CD14-positive monocyte (primary cell): ENCODE measurements at regions not wholly inside any gene's neighbourhood (a gene's known extent, or its start where the extent isn't known, plus 50 kb on each side); places are given as distances from the start of the nearest gene placed in this dataset.

Source experiments
- DNase-seq, 3 donors: peaks; one replicate each; pipeline ENCODE4 v3.0.0-alpha.2; 2011 to 2022
- H2AFZ ChIP-seq: 2 replicates; pipeline ENCODE4 v1.6.0; 2012; ENCODE audit warnings: mild to moderate bottlenecking, low read depth, low read length, inconsistent platforms; ENCODE audit not compliant: insufficient read depth, poor library complexity, severe bottlenecking
- H3K27ac ChIP-seq, 2 donors: 1 replicate in 1 of 2; 2 replicates in 1 of 2; pipeline ENCODE4 v1.5.1; 2012 to 2013; ENCODE audit warnings: low read length in 2 of 2, control low read depth in 1 of 2, inconsistent platforms in 1 of 2, low read depth in 1 of 2, mild to moderate bottlenecking in 1 of 2
- H3K27me3 ChIP-seq, 2 donors: one replicate each; pipeline versions ENCODE4 v1.6.0 to v1.6.1; 2011 to 2013; ENCODE audit warnings: low read length in 2 of 2; ENCODE audit not compliant: control insufficient read depth in 2 of 2, insufficient read depth in 2 of 2
- H3K36me3 ChIP-seq, 2 donors: replicated peaks in 1 of 2; 1 replicate in 1 of 2; 2 replicates in 1 of 2; pipeline versions ENCODE4 v1.5.1 to v1.6.1; 2012 to 2013; ENCODE audit warnings: low read length in 2 of 2, control low read depth in 1 of 2, inconsistent platforms in 1 of 2, mild to moderate bottlenecking in 1 of 2; ENCODE audit not compliant: insufficient read depth in 2 of 2, control insufficient read depth in 1 of 2
- H3K4me1 ChIP-seq, 2 donors: 1 replicate in 1 of 2; 2 replicates in 1 of 2; pipeline versions ENCODE4 v1.5.1 to v1.6.1; 2012 to 2013; ENCODE audit warnings: low read length in 2 of 2, control low read depth in 1 of 2, inconsistent platforms in 1 of 2, mild to moderate bottlenecking in 1 of 2, moderate library complexity in 1 of 2; ENCODE audit not compliant: insufficient read depth in 2 of 2, control insufficient read depth in 1 of 2
- H3K4me2 ChIP-seq: replicated peaks from 2 replicates; pipeline ENCODE3; 2012; ENCODE audit warnings: low read length, moderate library complexity, mild to moderate bottlenecking; ENCODE audit not compliant: poor library complexity, severe bottlenecking; ENCODE audit errors: extremely low read depth
- H3K4me3 ChIP-seq, 3 experiments: fragments of 200-600 bp in 1 of 3; sonication (generic) in 1 of 3; replicated peaks in 1 of 3; 1 replicate in 2 of 3; 2 replicates in 1 of 3; pipeline ENCODE4 v1.5.1; 2011 to 2013; ENCODE audit warnings: low read length in 3 of 3, mild to moderate bottlenecking in 3 of 3, control low read depth in 2 of 3, low read depth in 2 of 3, inconsistent platforms in 1 of 3, moderate library complexity in 1 of 3
- H3K79me2 ChIP-seq: 2 replicates; pipeline ENCODE4 v1.6.0; 2012; ENCODE audit warnings: mild to moderate bottlenecking, control low read depth, inconsistent platforms, low read length, moderate library complexity; ENCODE audit not compliant: insufficient read depth
- H3K9ac ChIP-seq: 2 replicates; pipeline ENCODE4 v1.6.0; 2017; ENCODE audit warnings: low read length, mild to moderate bottlenecking; ENCODE audit not compliant: insufficient read depth, poor library complexity, severe bottlenecking
- H3K9me3 ChIP-seq, 2 donors: replicated peaks in 1 of 2; 1 replicate in 1 of 2; 2 replicates in 1 of 2; pipeline versions ENCODE4 v1.5.1 to v1.6.1; 2012 to 2013; ENCODE audit warnings: low read length in 2 of 2, control low read depth in 1 of 2; ENCODE audit not compliant: control insufficient read depth in 1 of 2, insufficient read depth in 1 of 2
- H4K20me1 ChIP-seq: 2 replicates; pipeline ENCODE4 v1.6.0; 2012; ENCODE audit warnings: mild to moderate bottlenecking, low read length, control low read depth, moderate library complexity; ENCODE audit not compliant: insufficient read depth
- H3K27ac Mint-ChIP-seq, 7 donors: one replicate each; pipeline ENCODE4 v1.8.0; 2020; ENCODE audit warnings: mild to moderate bottlenecking in 7 of 7, mixed read lengths in 7 of 7, moderate library complexity in 6 of 7, inconsistent platforms in 2 of 7
- H3K27me3 Mint-ChIP-seq, 3 donors: one replicate each; pipeline ENCODE4 v1.8.0; 2021 to 2022; ENCODE audit warnings: low read depth in 3 of 3, mild to moderate bottlenecking in 3 of 3, mixed read lengths in 3 of 3, moderate library complexity in 3 of 3, inconsistent platforms in 1 of 3
- H3K36me3 Mint-ChIP-seq, 2 donors: one replicate each; pipeline ENCODE4 v1.8.0; 2020; ENCODE audit warnings: mixed read lengths in 2 of 2, inconsistent platforms in 1 of 2, mild to moderate bottlenecking in 1 of 2
- H3K4me1 Mint-ChIP-seq: one replicate; pipeline ENCODE4 v1.8.0; 2020; ENCODE audit warnings: mild to moderate bottlenecking, mixed read lengths
- H3K4me3 Mint-ChIP-seq, 2 donors: one replicate each; pipeline ENCODE4 v1.8.0; 2020; ENCODE audit warnings: mild to moderate bottlenecking in 2 of 2, mixed read lengths in 2 of 2, moderate library complexity in 1 of 2
- H3K9me3 Mint-ChIP-seq, 7 donors: one replicate each; pipeline ENCODE4 v1.8.0; 2020 to 2022; ENCODE audit warnings: mixed read lengths in 7 of 7, mild to moderate bottlenecking in 6 of 7, moderate library complexity in 6 of 7, inconsistent platforms in 2 of 7
- WGBS: methylation state at CpG from one replicate; pipeline ENCODE4 v1.1.5; 2013; ENCODE audit warnings: missing lambda C conversion rate; ENCODE audit not compliant: insufficient coverage; 5-methylcytosine and 5-hydroxymethylcytosine counted together
- intact Hi-C, 2 donors: fragments of 100-400 bp; cut with micrococcal nuclease; formaldehyde crosslinking; loops; one replicate each; pipeline versions ENCODE4 v1.15.0 to v1.15.1; 2023
- TF ChIP-seq, protein P1 (sequence below): fragments of 200-600 bp; IDR thresholded peaks from one replicate; pipeline ENCODE4 v1.8.0; 2022; ENCODE audit warnings: antibody characterized with exemption, mild to moderate bottlenecking

GRCh38 chr2:147467441-147467840 lies 377.4 kb upstream of the ACVR2A start:
- Histone ChIP-seq H3K9ac (no peak overlapping the region), H3K27me3 (no peaks in the 10 kb centered on the region), H3K36me3 (no peaks in the 10 kb centered on the region), H3K4me3 (no peak overlapping the region), H2AFZ (no peak overlapping the region), H4K20me1 (no peaks in the 10 kb centered on the region), H3K9me3 (no peaks in the 10 kb centered on the region), H3K4me1 (no peaks in the 10 kb centered on the region), H3K79me2 (no peaks in the 10 kb centered on the region), H3K4me2 (no peak overlapping the region), H3K27ac (no peak overlapping the region)
- no peaks in the 10 kb centered on the region for H3K36me3 Mint-ChIP-seq
- TF ChIP-seq, protein P1, sequence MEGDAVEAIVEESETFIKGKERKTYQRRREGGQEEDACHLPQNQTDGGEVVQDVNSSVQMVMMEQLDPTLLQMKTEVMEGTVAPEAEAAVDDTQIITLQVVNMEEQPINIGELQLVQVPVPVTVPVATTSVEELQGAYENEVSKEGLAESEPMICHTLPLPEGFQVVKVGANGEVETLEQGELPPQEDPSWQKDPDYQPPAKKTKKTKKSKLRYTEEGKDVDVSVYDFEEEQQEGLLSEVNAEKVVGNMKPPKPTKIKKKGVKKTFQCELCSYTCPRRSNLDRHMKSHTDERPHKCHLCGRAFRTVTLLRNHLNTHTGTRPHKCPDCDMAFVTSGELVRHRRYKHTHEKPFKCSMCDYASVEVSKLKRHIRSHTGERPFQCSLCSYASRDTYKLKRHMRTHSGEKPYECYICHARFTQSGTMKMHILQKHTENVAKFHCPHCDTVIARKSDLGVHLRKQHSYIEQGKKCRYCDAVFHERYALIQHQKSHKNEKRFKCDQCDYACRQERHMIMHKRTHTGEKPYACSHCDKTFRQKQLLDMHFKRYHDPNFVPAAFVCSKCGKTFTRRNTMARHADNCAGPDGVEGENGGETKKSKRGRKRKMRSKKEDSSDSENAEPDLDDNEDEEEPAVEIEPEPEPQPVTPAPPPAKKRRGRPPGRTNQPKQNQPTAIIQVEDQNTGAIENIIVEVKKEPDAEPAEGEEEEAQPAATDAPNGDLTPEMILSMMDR, result no peak
- WGBS, result 38% methylated on average over 1 of the region's 1 CpG
- DNase-seq, result no peak
- H3K4me1 Mint-ChIP-seq, result no peaks in the 10 kb centered on the region
- peaks cover 0 to 3% (median 0%) of the 10 kb centered on the region in 3 donors for H3K27me3 Mint-ChIP-seq
- no peak overlapping the region for H3K27ac Mint-ChIP-seq
- peaks cover 0 to 2% (median 0%) of the 10 kb centered on the region in 7 donors for H3K9me3 Mint-ChIP-seq
- no peak overlapping the region for H3K4me3 Mint-ChIP-seq
- intact Hi-C loops, result no loop called here

DNA sequence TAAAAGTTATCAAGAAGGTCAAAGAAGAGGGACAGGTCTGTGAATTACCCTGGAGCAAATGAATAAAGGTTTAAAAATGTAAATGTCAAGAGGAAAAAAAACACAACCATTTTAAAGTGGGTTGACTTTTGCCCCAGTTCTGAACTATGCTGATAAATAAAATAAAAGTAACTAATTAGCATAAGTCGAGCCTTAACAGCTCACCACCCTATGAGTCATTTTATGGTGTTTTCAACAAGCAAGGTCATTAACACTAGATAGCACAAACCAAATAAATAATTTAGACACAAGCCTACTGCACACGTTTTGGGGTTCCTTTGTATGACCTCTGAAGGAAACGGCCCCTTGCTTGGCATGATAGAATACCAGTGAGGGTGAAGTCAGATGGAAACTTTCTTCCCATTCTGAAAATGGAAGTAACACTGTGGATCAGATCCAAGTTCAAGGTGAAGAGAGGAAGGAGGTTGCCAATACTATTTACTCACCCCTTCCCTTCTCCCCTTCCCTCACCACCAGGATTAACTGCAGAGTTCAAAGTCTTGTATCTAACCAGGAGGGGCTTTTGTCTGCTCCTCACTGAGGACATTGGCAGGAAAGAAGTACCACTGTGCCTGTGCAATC lies 380.0 kb upstream of the ACVR2A start:
- Histone ChIP-seq H3K9ac (no peak overlapping the region), H3K27me3 (no peaks in the 10 kb centered on the region), H3K36me3 (no peaks in the 10 kb centered on the region), H4K20me1 (no peaks in the 10 kb centered on the region), H3K27ac (no peak overlapping the region), H3K4me1 (no peaks in the 10 kb centered on the region), H3K79me2 (no peaks in the 10 kb centered on the region), H3K4me2 (no peak overlapping the region), H2AFZ (no peak overlapping the region), H3K4me3 (no peak overlapping the region), H3K9me3 (no peaks in the 10 kb centered on the region)
- Mint-ChIP-seq H3K36me3 (no peaks in the 10 kb centered on the region), H3K9me3 (peaks cover 0 to 2% (median 0%) of the 10 kb centered on the region in 7 donors), H3K4me1 (no peaks in the 10 kb centered on the region), H3K4me3 (no peak overlapping the region), H3K27me3 (peaks cover 0 to 3% (median 1%) of the 10 kb centered on the region in 3 donors), H3K27ac (no peak overlapping the region)
- TF ChIP-seq, protein P1, result no peak
- intact Hi-C loops, result no loop called here
- no peak for DNase-seq
- no CpG with 5 or more reads among the region's 3 CpGs for WGBS
